ENCODE measurements at regions not wholly inside any gene's neighbourhood (a gene's known extent, or its start where the extent isn't known, plus 50 kb on each side); places are given as distances from the start of the nearest gene placed in this dataset.

DNA sequence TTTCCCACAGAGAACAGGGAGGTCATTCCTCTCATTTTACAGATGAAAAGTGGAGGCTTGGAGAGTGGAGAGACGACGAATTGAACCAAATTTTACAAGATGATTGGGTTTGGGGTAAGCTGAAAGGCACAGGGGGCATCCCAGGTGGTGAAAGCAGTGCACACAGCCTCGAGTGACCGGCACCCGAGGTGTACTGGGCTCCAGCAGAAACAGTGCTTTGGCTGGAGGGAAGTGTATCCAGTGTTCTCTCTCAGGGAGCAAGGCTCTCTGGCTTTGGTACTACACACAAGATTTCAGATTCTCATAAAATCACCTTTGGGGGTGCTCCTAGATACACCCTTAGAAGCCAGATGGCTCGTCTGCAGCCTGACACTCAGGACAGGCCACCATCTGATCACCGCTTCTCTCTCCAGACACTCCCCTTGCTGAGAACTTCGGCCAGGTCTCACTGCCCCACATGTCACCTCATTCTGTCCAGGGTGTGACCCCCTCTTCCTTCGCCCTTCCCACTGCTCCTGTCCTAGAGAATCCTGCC, 339.6 kb downstream of the CYRIA start:
- TF ChIP-seq, protein P1, sequence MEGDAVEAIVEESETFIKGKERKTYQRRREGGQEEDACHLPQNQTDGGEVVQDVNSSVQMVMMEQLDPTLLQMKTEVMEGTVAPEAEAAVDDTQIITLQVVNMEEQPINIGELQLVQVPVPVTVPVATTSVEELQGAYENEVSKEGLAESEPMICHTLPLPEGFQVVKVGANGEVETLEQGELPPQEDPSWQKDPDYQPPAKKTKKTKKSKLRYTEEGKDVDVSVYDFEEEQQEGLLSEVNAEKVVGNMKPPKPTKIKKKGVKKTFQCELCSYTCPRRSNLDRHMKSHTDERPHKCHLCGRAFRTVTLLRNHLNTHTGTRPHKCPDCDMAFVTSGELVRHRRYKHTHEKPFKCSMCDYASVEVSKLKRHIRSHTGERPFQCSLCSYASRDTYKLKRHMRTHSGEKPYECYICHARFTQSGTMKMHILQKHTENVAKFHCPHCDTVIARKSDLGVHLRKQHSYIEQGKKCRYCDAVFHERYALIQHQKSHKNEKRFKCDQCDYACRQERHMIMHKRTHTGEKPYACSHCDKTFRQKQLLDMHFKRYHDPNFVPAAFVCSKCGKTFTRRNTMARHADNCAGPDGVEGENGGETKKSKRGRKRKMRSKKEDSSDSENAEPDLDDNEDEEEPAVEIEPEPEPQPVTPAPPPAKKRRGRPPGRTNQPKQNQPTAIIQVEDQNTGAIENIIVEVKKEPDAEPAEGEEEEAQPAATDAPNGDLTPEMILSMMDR (IDR thresholded peaks at IDR 0.05), result no peak
- TF ChIP-seq POLR2A (IDR thresholded peaks at IDR 0.05), result no peak
- H3K27ac ChIP-seq, result no peak overlapping the region
- no peak overlapping the region for H3K4me3 ChIP-seq
- no peaks in the 10 kb centered on the region for H3K4me1 ChIP-seq
- no peaks in the 10 kb centered on the region for H3K27me3 ChIP-seq
- no peak for DNase-seq
- intact Hi-C loops (cut with DNase I; ENCODE audit: low total_unique reads), result no loop called here
- H3K36me3 ChIP-seq (ENCODE audit: low read depth, missing control alignments), result no peaks in the 10 kb centered on the region
- no peaks in the 10 kb centered on the region for H3K9me3 ChIP-seq
- 92 to 96% methylated on average over 9 of the region's 9 CpGs for WGBS, 2 donors

DNA sequence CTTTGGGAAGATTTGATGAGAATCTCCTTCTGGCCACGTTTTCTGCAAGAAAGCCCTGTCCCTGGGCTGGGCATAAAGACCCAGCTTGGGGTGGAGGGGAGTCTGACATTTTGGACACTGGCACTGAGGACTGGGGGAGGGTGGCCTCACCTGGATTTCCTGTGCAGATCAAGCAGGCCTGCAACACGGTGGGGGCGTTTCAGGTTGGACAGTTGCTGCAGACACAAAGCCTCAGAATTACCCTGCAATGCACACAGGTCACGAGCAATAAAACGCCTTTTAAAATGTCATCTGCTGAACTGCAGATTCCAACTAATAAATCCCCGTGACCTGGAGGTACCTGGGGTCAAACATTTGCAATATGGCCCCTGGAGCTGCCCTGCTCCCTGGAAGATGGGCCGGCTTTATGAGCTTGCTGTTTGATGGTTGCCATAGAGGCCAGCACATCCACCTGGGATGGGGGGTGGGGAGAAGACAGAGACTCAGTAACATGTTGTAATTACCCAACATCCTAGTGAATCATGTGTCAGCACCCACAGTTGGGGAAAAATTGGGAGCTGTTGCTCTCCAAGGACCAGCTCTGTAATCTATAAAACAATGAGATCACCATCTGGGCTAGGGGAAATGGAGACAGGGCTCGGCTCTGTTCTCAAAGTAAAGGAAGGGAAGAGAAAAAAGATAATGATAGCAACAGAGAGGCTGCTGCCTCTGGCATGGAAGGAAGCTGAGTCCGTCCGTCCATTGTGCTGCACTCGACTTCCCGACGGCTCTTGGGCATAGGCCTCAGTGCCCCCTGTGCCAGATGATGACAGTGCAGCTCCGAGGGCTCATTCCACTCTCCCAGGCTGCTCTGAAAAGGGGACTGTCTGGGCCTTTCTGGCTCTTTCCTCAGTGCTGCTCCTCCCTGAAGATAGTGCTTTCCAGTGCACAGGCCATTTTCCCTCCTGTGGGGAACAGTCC, 340.3 kb downstream of the CYRIA start:
- Histone ChIP-seq H3K4me3 (no peak overlapping the region), H3K4me1 (no peaks in the 10 kb centered on the region), H3K27me3 (no peaks in the 10 kb centered on the region), H3K36me3 (ENCODE audit: low read depth, missing control alignments) (no peaks in the 10 kb centered on the region), H3K27ac (no peak overlapping the region), H3K9me3 (no peaks in the 10 kb centered on the region)
- DNase-seq, result no peak
- 83 to 88% methylated on average over 10 to 14 of the region's 14 CpGs for WGBS, 2 donors
- TF ChIP-seq POLR2A (IDR thresholded peaks at IDR 0.05), result no peak
- TF ChIP-seq, protein P1 (IDR thresholded peaks at IDR 0.05), result no peak
- intact Hi-C loops (cut with DNase I; ENCODE audit: low total_unique reads), result no loop called here

DNA sequence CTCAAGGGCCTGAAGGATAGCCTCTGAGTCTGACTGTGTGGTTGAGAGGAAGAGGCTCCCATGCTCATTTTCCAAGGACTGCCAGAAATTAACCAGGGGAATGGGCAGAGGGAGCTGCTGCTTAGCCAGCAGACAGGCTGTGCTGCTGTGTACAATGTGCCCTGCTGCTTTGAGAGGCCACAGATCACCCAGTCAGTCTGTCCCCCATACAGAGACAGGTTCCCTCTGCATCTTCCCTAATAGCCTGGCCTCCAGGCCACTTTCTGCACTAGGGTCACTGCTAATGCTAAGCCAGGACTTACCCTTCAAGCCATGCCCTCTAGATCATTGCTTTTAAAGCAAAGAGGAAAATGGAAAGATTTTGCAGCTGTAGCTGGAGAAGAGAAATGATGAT, 341.1 kb downstream of the CYRIA start:
- Histone ChIP-seq H3K36me3 (ENCODE audit: low read depth, missing control alignments) (no peaks in the 10 kb centered on the region), H3K4me1 (no peaks in the 10 kb centered on the region), H3K27me3 (no peaks in the 10 kb centered on the region), H3K4me3 (no peak overlapping the region), H3K9me3 (no peaks in the 10 kb centered on the region), H3K27ac (no peak overlapping the region)
- TF ChIP-seq, protein P1 (IDR thresholded peaks at IDR 0.05), result no peak
- TF ChIP-seq POLR2A (IDR thresholded peaks at IDR 0.05), result no peak
- DNase-seq, result no peak
- intact Hi-C loops (cut with DNase I; ENCODE audit: low total_unique reads), result no loop called here

DNA sequence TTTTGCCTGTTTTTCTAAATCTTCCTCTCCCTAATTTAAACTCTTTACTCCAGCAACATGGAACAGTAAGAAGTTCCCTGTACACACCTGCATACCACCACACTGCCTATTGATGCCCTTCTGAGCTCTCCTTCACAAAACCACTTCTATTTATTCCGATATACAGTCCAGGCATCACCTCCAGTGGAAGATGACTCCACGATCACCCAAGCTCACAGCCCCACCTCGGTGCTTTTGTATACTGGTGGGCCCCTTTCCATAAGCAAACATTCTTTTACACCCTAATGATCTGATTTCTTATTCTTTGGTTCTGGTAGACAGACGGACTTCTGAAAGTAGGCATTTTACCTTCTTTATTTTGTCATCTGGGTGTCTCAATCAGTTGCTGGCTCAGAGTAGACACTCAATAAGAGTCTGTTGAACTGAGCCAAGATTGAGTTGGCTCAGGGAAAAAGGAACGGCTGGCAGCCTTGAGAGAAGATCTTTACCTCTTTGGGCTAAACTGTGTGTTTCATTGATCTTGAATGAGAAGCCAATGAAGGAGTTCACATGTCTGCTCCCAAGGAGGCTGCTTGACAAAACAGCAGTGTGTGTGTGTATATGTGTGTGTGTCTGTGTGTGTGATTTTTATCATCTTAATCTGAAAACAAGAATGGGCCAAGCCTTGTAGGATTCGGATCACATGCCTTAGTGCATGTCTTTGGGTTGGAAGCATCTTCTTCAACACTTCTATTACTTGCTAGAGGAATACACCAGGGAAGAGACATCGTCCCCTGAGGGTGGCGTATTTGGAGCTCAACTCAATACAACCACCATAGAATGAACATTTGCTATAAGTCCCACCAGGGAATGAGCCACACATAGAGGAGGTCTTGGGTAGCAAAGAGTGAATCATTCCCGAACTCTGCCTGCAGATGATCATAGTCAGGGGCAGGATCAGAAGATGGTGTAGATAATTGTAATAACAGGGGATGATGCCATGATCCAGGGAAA, 341.8 kb downstream of the CYRIA start:
- TF ChIP-seq POLR2A (IDR thresholded peaks at IDR 0.05), result no peak
- Histone ChIP-seq H3K27me3 (no peaks in the 10 kb centered on the region), H3K27ac (no peak overlapping the region), H3K4me3 (no peak overlapping the region), H3K9me3 (no peaks in the 10 kb centered on the region), H3K4me1 (no peaks in the 10 kb centered on the region), H3K36me3 (ENCODE audit: low read depth, missing control alignments) (no peaks in the 10 kb centered on the region)
- WGBS, 2 donors, result 93 to 95% methylated on average over 9 of the region's 9 CpGs
- no peak for DNase-seq
- intact Hi-C loops (cut with DNase I; ENCODE audit: low total_unique reads), result no loop called here

DNA sequence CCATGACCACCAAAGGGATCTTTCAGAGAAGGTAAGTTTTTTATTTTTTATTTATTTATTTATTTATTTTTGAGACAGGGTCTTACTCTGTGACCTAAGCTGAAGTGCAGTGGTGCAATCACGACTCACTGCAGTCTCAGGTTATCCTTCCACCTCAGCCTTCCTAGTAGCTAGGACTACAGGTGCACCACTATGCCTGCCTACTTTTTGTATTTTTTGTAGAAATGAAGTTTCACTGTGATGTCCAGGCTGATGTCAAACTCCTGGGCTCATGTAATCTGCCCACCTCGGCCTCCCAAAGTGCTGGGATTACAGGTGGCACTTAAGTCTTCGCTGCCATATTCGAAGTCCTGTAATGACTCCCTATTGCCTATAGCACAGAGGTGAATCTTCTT, 342.5 kb downstream of the CYRIA start:
- Histone ChIP-seq H3K9me3 (no peaks in the 10 kb centered on the region), H3K27me3 (no peaks in the 10 kb centered on the region), H3K4me3 (no peak overlapping the region), H3K4me1 (no peaks in the 10 kb centered on the region), H3K36me3 (ENCODE audit: low read depth, missing control alignments) (no peaks in the 10 kb centered on the region), H3K27ac (no peak overlapping the region)
- 97 to 99% methylated on average over 4 of the region's 4 CpGs for WGBS, 2 donors
- no peak for TF ChIP-seq POLR2A (IDR thresholded peaks at IDR 0.05)
- TF ChIP-seq, protein P1 (IDR thresholded peaks at IDR 0.05), result no peak
- intact Hi-C loops (cut with DNase I; ENCODE audit: low total_unique reads), result no loop called here
- no peak for DNase-seq
